Panc1 (cell line): ENCODE measurements at regions not wholly inside any gene's neighbourhood (a gene's known extent, or its start where the extent isn't known, plus 50 kb on each side); places are given as distances from the start of the nearest gene placed in this dataset.

Experiments
- ATAC-seq: fragments of 200-7000 bp; cut with Tn5 transposase; 2 replicates; pipeline ENCODE4 v1.9.1; 2020; ENCODE audit warnings: mild to moderate bottlenecking, moderate library complexity
- BruUV-seq: library from RNA; stranded (reverse); fragments of 400-500 nt; replicated peaks from 2 replicates; lab custom pipeline; 2021; lab: Mats Ljungman, UMichigan
- CTCF ChIA-PET: fragments of 300-600 bp; sonication (Branson Sonifier 250); formaldehyde crosslinking; loops from one replicate; lab custom pipeline; 2022; ENCODE audit warnings: antibody characterized with exemption; lab: Charles Lee
- POLR2A ChIA-PET: fragments of 300-600 bp; sonication (Branson Sonifier 250); formaldehyde crosslinking; loops from one replicate; lab custom pipeline; 2022; ENCODE audit warnings: antibody characterized with exemption; lab: Charles Lee
- DNase-seq: peaks from one replicate; pipeline ENCODE4 v3.0.0-alpha.2; 2010; ENCODE audit warnings: low read depth, low spot score
- H3K27ac ChIP-seq: 2 replicates; pipeline ENCODE4 v1.5.1; 2011; ENCODE audit warnings: mild to moderate bottlenecking, low read length, inconsistent platforms
- H3K27me3 ChIP-seq: fragments of 200-500 bp; sonication (Bioruptor generic); 2 replicates; pipeline ENCODE4 v1.6.0; 2014; ENCODE audit warnings: low read length, inconsistent platforms; ENCODE audit not compliant: control insufficient read depth, insufficient read depth
- H3K36me3 ChIP-seq: fragments of 200-500 bp; sonication (Bioruptor generic); 2 replicates; pipeline ENCODE4 v1.5.1; 2014; ENCODE audit warnings: inconsistent platforms, mild to moderate bottlenecking, low read length, moderate library complexity; ENCODE audit not compliant: control insufficient read depth, insufficient read depth
- H3K4me1 ChIP-seq: 2 replicates; pipeline ENCODE4 v1.5.1; 2011; ENCODE audit warnings: inconsistent platforms, mild to moderate bottlenecking, low read length, moderate library complexity; ENCODE audit not compliant: control insufficient read depth, insufficient read depth
- H3K4me3 ChIP-seq, 2 experiments: 2 replicates each; pipeline ENCODE4 v1.5.1; 2011 to 2012; ENCODE audit warnings: low read depth in 2 of 2, low read length in 2 of 2, mild to moderate bottlenecking in 2 of 2, inconsistent platforms in 1 of 2, moderate library complexity in 1 of 2
- H3K9me3 ChIP-seq: fragments of 200-500 bp; sonication (Bioruptor generic); 2 replicates; pipeline ENCODE4 v1.5.1; 2014; ENCODE audit warnings: low read depth, mild to moderate bottlenecking, inconsistent platforms, low read length, moderate library complexity; ENCODE audit not compliant: control insufficient read depth, insufficient read depth
- POLR2AphosphoS5 ChIP-seq: IDR thresholded peaks from 2 replicates; pipeline ENCODE4 v1.6.1; 2012; ENCODE audit warnings: mild to moderate bottlenecking, low read depth, low read length, moderate library complexity
- SIN3A ChIP-seq: IDR thresholded peaks from 2 replicates; pipeline ENCODE4 v1.6.1; 2012; ENCODE audit warnings: low read depth, mild to moderate bottlenecking, low read length, moderate library complexity, borderline replicate concordance; ENCODE audit not compliant: insufficient read depth
- TCF7L2 ChIP-seq: IDR thresholded peaks from 2 replicates; pipeline ENCODE4 v1.6.1; 2011; ENCODE audit warnings: mild to moderate bottlenecking, low read depth, low read length, inconsistent platforms
- in situ Hi-C: cut with HindIII; loops from 2 replicates; pipeline ENCODE4 v1.10.0; 2016; ENCODE audit warnings: low sequenced_read_pairs, low pct_unique_long_range_greater_than_20kb
- intact Hi-C: fragments of 100-400 bp; cut with micrococcal nuclease; formaldehyde crosslinking; loops from one replicate; pipeline ENCODE4 v1.10.0; 2022; ENCODE audit not compliant: unreplicated experiment
- TF ChIP-seq, protein P1 (sequence below): fragments of 450-650 bp; IDR thresholded peaks from 2 replicates; pipeline ENCODE4 v1.5.1; 2017; ENCODE audit warnings: mild to moderate bottlenecking
- TF ChIP-seq, protein P2 (sequence below), 2 experiments: IDR thresholded peaks; 2 replicates each; pipeline ENCODE4 v1.6.1; 2011 to 2012; ENCODE audit warnings: low read depth in 2 of 2, control low read depth in 1 of 2, low read length in 1 of 2, mild to moderate bottlenecking in 1 of 2, moderate library complexity in 1 of 2; ENCODE audit not compliant: insufficient read depth in 1 of 2

DNA sequence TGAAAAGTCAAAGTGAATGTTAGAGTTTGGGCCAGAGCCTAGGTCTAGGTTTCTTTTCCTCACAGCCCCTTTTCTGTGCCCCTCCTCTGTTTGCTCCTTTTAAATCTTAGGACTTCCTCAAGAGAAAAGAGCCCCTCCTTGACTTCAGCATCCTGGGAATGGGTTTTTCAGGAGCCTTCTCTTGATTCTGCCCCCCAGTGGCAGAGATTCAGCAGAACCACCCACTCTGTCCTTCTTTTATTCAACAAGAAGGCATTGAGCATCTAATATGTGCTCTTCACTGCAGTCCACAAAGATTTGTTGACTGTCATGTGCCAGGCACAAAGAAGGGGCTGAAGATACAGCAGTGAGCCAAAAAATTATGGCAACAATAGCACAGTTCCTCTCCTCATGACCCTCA lies 270.8 kb upstream of the CDH5 start:
- Histone ChIP-seq H3K4me1 (no peaks in the 10 kb centered on the region), H3K9me3 (no peaks in the 10 kb centered on the region), H3K27me3 (no peaks in the 10 kb centered on the region), H3K27ac (no peak overlapping the region), H3K4me3 (no peak overlapping the region), H3K36me3 (no peaks in the 10 kb centered on the region)
- ATAC-seq (no peak), DNase-seq (no peak)
- intact Hi-C loops, result no loop called here
- ChIA-PET POLR2A (no interaction called here), CTCF (no interaction called here)
- BruUV-seq, result no TSS peak
- in situ Hi-C loops, result no loop called here
- TF ChIP-seq POLR2AphosphoS5, result no peak
- TF ChIP-seq, protein P1, sequence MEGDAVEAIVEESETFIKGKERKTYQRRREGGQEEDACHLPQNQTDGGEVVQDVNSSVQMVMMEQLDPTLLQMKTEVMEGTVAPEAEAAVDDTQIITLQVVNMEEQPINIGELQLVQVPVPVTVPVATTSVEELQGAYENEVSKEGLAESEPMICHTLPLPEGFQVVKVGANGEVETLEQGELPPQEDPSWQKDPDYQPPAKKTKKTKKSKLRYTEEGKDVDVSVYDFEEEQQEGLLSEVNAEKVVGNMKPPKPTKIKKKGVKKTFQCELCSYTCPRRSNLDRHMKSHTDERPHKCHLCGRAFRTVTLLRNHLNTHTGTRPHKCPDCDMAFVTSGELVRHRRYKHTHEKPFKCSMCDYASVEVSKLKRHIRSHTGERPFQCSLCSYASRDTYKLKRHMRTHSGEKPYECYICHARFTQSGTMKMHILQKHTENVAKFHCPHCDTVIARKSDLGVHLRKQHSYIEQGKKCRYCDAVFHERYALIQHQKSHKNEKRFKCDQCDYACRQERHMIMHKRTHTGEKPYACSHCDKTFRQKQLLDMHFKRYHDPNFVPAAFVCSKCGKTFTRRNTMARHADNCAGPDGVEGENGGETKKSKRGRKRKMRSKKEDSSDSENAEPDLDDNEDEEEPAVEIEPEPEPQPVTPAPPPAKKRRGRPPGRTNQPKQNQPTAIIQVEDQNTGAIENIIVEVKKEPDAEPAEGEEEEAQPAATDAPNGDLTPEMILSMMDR, result 0 out of 2 replicates have a peak, but pooled peaks have one; percentile 9

DNA sequence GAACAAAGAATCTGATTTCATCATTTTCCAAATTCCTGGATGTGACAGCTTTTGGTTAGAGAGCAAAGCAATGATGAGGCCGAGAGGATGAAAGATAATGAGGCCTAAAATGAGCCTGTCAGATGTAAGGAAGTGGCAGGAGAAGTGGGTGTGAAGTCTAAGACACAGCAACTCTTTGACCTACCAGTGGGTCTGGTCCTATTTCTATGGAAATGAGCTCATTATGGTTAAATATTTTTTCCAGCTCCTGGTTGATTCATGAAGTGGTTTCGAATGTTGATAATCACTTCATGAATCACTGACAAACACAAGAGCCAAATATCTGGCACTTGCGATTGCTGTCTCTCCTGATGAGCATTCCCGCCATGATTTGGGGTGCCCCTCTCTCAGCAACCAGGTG lies 273.3 kb upstream of the CDH5 start:
- ATAC-seq, result no peak
- no peaks in the 10 kb centered on the region for H3K9me3 ChIP-seq
- no peak for DNase-seq
- in situ Hi-C loops (no loop called here), intact Hi-C loops (no loop called here)
- ChIA-PET POLR2A (no interaction called here), CTCF (no interaction called here)
- H3K27ac ChIP-seq, result no peak overlapping the region
- TF ChIP-seq POLR2AphosphoS5, result no peak
- no peak for TF ChIP-seq TCF7L2
- no peak for TF ChIP-seq SIN3A
- TF ChIP-seq, protein P1, result no peak
- TF ChIP-seq, protein P2, sequence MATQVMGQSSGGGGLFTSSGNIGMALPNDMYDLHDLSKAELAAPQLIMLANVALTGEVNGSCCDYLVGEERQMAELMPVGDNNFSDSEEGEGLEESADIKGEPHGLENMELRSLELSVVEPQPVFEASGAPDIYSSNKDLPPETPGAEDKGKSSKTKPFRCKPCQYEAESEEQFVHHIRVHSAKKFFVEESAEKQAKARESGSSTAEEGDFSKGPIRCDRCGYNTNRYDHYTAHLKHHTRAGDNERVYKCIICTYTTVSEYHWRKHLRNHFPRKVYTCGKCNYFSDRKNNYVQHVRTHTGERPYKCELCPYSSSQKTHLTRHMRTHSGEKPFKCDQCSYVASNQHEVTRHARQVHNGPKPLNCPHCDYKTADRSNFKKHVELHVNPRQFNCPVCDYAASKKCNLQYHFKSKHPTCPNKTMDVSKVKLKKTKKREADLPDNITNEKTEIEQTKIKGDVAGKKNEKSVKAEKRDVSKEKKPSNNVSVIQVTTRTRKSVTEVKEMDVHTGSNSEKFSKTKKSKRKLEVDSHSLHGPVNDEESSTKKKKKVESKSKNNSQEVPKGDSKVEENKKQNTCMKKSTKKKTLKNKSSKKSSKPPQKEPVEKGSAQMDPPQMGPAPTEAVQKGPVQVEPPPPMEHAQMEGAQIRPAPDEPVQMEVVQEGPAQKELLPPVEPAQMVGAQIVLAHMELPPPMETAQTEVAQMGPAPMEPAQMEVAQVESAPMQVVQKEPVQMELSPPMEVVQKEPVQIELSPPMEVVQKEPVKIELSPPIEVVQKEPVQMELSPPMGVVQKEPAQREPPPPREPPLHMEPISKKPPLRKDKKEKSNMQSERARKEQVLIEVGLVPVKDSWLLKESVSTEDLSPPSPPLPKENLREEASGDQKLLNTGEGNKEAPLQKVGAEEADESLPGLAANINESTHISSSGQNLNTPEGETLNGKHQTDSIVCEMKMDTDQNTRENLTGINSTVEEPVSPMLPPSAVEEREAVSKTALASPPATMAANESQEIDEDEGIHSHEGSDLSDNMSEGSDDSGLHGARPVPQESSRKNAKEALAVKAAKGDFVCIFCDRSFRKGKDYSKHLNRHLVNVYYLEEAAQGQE (IDR thresholded peaks at IDR 0.05; ENCODE audit: insufficient read depth in 1 of 2, low read depth in 2 of 2, low read length in 1 of 2), result no peak
- no peaks in the 10 kb centered on the region for H3K36me3 ChIP-seq
- no peak overlapping the region for H3K4me3 ChIP-seq
- H3K27me3 ChIP-seq, result no peaks in the 10 kb centered on the region
- no TSS peak for BruUV-seq
- H3K4me1 ChIP-seq, result no peaks in the 10 kb centered on the region

DNA sequence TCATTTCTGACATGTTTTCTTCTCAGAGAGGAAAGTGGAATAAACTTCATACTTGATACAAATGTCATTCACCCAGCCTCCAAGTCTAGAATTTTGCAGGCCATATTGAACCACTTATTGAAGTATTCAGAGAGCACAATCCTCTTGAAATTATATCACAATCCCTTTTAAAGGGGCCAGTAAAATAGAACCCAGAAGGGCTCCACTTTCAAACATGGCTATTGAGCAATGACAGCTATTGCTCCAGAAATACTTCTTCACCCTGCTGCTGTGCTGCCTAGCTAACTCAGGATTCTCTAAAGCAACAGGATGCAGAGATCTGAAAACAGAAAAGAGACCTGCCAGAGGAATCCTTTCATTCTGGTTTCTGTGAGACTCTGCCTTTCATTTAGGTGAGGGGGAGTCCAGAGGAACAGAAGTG lies 275.0 kb upstream of the CDH5 start:
- Histone ChIP-seq H3K27me3 (no peaks in the 10 kb centered on the region), H3K4me3 (no peak overlapping the region), H3K9me3 (no peaks in the 10 kb centered on the region), H3K36me3 (no peaks in the 10 kb centered on the region), H3K4me1 (no peaks in the 10 kb centered on the region), H3K27ac (no peak overlapping the region)
- intact Hi-C loops, result no loop called here
- TF ChIP-seq, protein P1, result no peak
- TF ChIP-seq TCF7L2 (no peak), POLR2AphosphoS5 (no peak), SIN3A (no peak)
- TF ChIP-seq, protein P2 (IDR thresholded peaks at IDR 0.05; ENCODE audit: insufficient read depth in 1 of 2, low read depth in 2 of 2, low read length in 1 of 2), result no peak
- DNase-seq (no peak), ATAC-seq (no peak)
- in situ Hi-C loops, result no loop called here
- ChIA-PET POLR2A (no interaction called here), CTCF (no interaction called here)
- no TSS peak for BruUV-seq
